Cardiac fibroblast (primary cell): ENCODE measurements at regions not wholly inside any gene's neighbourhood (a gene's known extent, or its start where the extent isn't known, plus 50 kb on each side); places are given as distances from the start of the nearest gene placed in this dataset.

ENCODE experiments used
- DNase-seq, 2 donors: peaks; one replicate each; pipeline versions ENCODE4 v3.0.0 to v3.0.0-alpha.2; 2010; ENCODE audit warnings: low read depth in 2 of 2
- H3K4me3 ChIP-seq, 2 donors: replicated peaks in 1 of 2; 1 replicate in 1 of 2; 2 replicates in 1 of 2; pipeline ENCODE4 v1.5.1; 2011; ENCODE audit warnings: low read depth in 2 of 2, low read length in 2 of 2, mild to moderate bottlenecking in 2 of 2, moderate library complexity in 1 of 2
- TF ChIP-seq, protein P1 (sequence below): IDR thresholded peaks from one replicate; pipeline ENCODE4 v1.5.1; 2011; ENCODE audit warnings: low read depth, mild to moderate bottlenecking, low read length, inconsistent platforms

DNA sequence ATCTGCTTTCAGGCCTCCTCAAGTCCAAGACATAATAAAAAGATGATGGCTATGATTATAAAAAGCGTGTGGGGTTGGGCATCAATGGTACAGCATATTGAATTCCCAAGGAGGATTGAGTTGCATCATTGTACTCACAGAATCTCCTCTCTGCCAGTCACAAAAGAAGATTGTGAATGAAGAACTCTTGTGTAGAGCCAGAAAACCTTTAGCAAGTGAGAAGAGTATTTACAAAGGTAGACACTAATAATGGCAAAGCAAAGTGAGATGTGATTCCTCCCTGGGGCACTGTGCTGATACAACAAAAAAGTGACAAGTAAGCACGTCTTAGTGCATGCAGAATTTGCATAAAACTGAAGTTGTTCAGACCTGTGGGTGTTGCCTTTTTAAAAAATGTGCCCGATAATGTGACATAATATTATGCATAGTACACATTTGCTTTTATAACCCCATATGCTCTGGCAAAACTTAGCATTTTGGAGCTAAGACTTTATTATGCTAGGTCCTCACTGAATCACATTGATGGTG lies 291.2 kb upstream of the TBC1D5 start:
- H3K4me3 ChIP-seq = no peak overlapping the region
- DNase-seq = no peak
- TF ChIP-seq, protein P1, sequence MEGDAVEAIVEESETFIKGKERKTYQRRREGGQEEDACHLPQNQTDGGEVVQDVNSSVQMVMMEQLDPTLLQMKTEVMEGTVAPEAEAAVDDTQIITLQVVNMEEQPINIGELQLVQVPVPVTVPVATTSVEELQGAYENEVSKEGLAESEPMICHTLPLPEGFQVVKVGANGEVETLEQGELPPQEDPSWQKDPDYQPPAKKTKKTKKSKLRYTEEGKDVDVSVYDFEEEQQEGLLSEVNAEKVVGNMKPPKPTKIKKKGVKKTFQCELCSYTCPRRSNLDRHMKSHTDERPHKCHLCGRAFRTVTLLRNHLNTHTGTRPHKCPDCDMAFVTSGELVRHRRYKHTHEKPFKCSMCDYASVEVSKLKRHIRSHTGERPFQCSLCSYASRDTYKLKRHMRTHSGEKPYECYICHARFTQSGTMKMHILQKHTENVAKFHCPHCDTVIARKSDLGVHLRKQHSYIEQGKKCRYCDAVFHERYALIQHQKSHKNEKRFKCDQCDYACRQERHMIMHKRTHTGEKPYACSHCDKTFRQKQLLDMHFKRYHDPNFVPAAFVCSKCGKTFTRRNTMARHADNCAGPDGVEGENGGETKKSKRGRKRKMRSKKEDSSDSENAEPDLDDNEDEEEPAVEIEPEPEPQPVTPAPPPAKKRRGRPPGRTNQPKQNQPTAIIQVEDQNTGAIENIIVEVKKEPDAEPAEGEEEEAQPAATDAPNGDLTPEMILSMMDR = no peak

DNA sequence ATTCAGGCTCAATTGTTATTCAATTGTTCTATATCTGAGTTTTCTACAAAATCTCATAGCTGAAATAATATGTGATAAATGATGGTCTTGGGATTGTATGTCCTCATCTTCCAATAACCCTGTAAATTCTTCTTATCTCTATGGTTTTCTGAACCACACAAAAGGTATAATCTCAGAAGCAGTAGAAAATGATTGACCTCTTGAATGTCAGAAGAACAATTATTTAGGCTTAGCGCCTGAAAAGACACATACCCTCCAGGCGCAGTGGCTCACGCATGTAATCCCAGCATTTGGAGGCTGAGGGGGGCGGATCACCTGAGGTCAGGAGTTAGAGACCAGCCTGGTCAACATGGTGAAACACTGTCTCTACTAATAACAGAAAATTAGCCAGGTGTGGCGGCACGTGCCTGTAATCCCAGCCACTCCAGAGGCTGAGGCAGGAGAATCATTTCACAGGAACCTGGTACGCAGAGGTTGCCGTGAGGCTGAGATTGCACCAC lies 288.0 kb upstream of the TBC1D5 start:
- no peak overlapping the region for H3K4me3 ChIP-seq
- no peak for DNase-seq
- TF ChIP-seq, protein P1 = no peak

DNA sequence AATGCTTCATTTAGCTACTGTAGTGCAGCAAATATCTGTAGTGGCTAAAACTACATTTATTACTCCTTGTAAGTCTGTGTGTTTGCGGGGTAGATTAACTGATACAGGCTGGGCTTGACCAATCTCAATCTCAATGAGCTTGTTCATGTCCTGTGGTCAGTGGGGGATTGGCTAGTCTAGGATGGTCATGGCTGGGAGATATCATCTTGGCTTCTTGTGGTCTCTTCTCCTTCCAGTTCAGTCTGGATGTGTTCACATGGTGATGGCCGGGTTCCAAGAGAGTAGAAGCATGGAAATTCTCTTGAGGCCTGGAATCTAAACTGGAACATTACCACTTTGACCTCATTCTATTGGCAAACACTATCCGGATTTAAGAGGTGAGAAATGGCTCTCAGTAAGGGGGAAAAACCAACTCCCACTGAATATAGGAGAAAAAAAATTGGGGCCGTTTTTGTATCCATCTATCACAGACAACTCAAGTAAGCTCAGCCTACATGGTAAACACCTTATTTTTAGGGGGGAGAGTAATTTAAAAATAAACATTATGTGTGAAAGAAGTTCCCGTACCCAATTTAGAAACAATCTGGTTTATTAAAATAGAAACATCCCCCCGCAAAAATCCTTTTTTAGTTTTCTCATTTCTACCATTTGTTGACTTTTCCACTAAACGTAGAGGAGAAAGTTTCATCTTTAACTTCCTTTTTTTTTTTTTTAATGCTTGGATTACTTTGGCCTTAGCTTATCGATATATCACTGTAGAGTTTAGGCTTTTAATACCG lies 284.9 kb upstream of the TBC1D5 start:
- TF ChIP-seq, protein P1 = no peak
- peak; percentile 12 to 41 for DNase-seq
- no peak overlapping the region for H3K4me3 ChIP-seq

DNA sequence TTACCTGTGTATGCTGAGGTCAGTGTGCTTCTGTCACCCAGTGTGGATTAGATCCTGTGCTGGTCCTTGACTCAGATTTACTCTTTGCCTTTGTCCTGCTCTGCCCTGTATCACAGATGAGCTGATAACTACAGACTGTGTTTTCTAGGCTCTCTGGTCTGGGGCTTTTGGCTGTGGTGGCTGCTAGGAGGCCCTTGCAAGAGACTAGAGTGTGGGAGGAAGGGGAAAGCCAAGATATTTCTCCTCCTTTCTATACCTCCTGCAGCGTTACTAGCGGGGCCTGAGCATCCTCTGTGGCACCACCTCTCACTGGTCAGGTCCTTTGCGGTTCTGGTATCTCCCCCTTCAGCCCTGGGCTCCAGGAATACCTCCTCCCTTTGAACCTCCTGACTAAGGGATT lies 282.3 kb upstream of the TBC1D5 start:
- no peak overlapping the region for H3K4me3 ChIP-seq
- DNase-seq = no peak
- TF ChIP-seq, protein P1 = no peak

DNA sequence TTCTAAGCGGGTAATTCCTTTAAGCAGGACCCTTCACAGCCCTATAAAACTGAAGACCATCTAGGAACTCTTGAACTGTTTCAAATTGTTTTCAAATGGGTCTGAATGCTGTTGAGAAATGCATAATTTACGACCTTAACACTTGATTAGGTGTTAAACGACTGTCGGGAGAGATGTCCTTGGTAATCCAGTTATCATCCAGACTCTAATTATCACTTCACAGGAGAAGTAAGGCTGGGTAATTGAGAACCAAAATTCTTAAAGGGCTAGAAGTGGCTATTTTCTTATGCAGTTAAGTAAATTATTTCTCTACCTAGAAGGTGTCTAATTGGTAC lies 276.7 kb upstream of the TBC1D5 start:
- H3K4me3 ChIP-seq = no peak overlapping the region
- TF ChIP-seq, protein P1 = no peak
- DNase-seq = no peak

DNA sequence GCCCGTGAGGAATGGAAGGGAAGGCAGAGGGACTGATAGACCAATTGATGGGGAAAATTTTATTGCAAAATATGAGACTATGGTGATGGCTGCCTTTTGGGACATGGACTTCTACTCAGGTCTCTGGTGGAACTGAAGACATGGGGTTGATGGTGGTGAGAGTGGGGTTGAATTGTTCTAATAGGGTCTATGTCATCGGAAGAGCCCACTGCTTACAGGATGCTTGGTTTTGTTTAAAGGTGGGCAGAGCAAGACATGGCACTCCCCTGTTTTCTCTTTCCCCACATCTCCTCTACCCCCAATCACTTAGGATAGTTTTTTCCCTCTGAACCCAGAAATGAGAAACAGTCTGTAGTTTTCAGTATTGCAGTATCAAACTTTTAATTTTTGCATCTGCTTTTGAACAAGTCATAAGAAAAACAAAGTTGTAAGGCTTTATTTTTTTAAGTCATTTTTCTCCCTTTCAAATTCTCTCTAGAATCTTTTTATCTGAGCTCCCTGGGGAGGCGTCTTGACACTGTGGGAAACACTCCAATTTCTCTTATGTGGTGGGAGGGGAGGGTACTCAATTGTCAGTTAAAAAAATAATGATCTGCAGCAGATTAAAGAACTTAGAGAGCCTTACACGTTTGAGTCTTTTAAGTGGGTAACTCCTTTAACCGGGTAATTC lies 276.2 kb upstream of the TBC1D5 start:
- H3K4me3 ChIP-seq = no peak overlapping the region
- TF ChIP-seq, protein P1 = no peak
- peak in 1 of 2 donors; percentile 42 for DNase-seq
